Calu3 (cell line): ENCODE measurements at regions not wholly inside any gene's neighbourhood (a gene's known extent, or its start where the extent isn't known, plus 50 kb on each side); places are given as distances from the start of the nearest gene placed in this dataset.

ENCODE experiments used
- BruUV-seq: library from RNA; stranded (reverse); fragments of 400-500 nt; replicated peaks from 2 replicates; lab custom pipeline; 2021; lab: Mats Ljungman, UMichigan
- CTCF ChIA-PET: fragments of 300-600 bp; sonication (Branson Sonifier 250); formaldehyde crosslinking; loops from one replicate; lab custom pipeline; 2022; ENCODE audit warnings: antibody characterized with exemption; lab: Charles Lee
- DNase-seq: peaks from one replicate; pipeline ENCODE4 v3.0.0; 2022
- H3K27ac Mint-ChIP-seq: one replicate; pipeline ENCODE4 v1.8.0; 2022; ENCODE audit warnings: mixed read lengths; ENCODE audit not compliant: unreplicated experiment
- H3K27me3 Mint-ChIP-seq: one replicate; pipeline ENCODE4 v1.8.0; 2022; ENCODE audit warnings: mixed read lengths; ENCODE audit not compliant: unreplicated experiment
- H3K36me3 Mint-ChIP-seq: one replicate; pipeline ENCODE4 v1.8.0; 2022; ENCODE audit warnings: mild to moderate bottlenecking, moderate library complexity, mixed read lengths; ENCODE audit not compliant: insufficient read depth, unreplicated experiment
- H3K4me1 Mint-ChIP-seq: one replicate; pipeline ENCODE4 v1.8.0; 2022; ENCODE audit warnings: mild to moderate bottlenecking, low read depth, mixed read lengths; ENCODE audit not compliant: unreplicated experiment
- H3K4me3 Mint-ChIP-seq: one replicate; pipeline ENCODE4 v1.8.0; 2022; ENCODE audit warnings: mild to moderate bottlenecking, low read depth, moderate library complexity, mixed read lengths; ENCODE audit not compliant: unreplicated experiment
- H3K9me3 Mint-ChIP-seq: one replicate; pipeline ENCODE4 v1.8.0; 2022; ENCODE audit warnings: low read depth, mixed read lengths; ENCODE audit not compliant: unreplicated experiment
- CTCF ChIP-seq: fragments of 200-600 bp; IDR thresholded peaks from one replicate; pipeline ENCODE4 v1.8.0; 2022; ENCODE audit warnings: antibody characterized with exemption; ENCODE audit not compliant: unreplicated experiment
- intact Hi-C: fragments of 100-400 bp; cut with micrococcal nuclease; formaldehyde crosslinking; loops from one replicate; pipeline ENCODE4 v1.10.0; 2022; ENCODE audit not compliant: unreplicated experiment

GRCh38 chr6:4563877-4564276 is 212.3 kb upstream of the CDYL start:
- Mint-ChIP-seq H3K4me1 (no peaks in the 10 kb centered on the region), H3K36me3 (no peaks in the 10 kb centered on the region), H3K27ac (no peak overlapping the region), H3K9me3 (no peaks in the 10 kb centered on the region), H3K4me3 (no peak overlapping the region), H3K27me3 (peaks cover 58% of the 10 kb centered on the region)
- CTCF ChIA-PET, result no interaction called here
- TF ChIP-seq CTCF, result no peak
- DNase-seq, result no peak
- intact Hi-C loops, result no loop called here
- BruUV-seq, result no TSS peak

- no TSS peak for BruUV-seq
- intact Hi-C loops, result no loop called here
- Mint-ChIP-seq H3K27me3 (peaks cover 58% of the 10 kb centered on the region), H3K9me3 (no peaks in the 10 kb centered on the region), H3K27ac (no peak overlapping the region), H3K36me3 (no peaks in the 10 kb centered on the region), H3K4me3 (no peak overlapping the region), H3K4me1 (no peaks in the 10 kb centered on the region)
- CTCF ChIA-PET, result no interaction called here
- no peak for DNase-seq
- no peak for TF ChIP-seq CTCF
Observed at GRCh38 chr6:4563156-4563555, 213.0 kb upstream of the CDYL start.

- intact Hi-C loops, result no loop called here
- no TSS peak for BruUV-seq
- no peak for DNase-seq
- Mint-ChIP-seq H3K27ac (no peak overlapping the region), H3K4me3 (no peak overlapping the region), H3K4me1 (no peaks in the 10 kb centered on the region), H3K27me3 (peaks cover 58% of the 10 kb centered on the region), H3K36me3 (no peaks in the 10 kb centered on the region), H3K9me3 (no peaks in the 10 kb centered on the region)
- no peak for TF ChIP-seq CTCF
- CTCF ChIA-PET, result no interaction called here
Observed at GRCh38 chr6:4561773-4562400, 214.3 kb upstream of the CDYL start.

- no peak overlapping the region for H3K27ac Mint-ChIP-seq
- no peaks in the 10 kb centered on the region for H3K9me3 Mint-ChIP-seq
- DNase-seq, result no peak
- TF ChIP-seq CTCF, result no peak
- BruUV-seq, result no TSS peak
- no peaks in the 10 kb centered on the region for H3K4me1 Mint-ChIP-seq
- no peaks in the 10 kb centered on the region for H3K36me3 Mint-ChIP-seq
- CTCF ChIA-PET, result no interaction called here
- intact Hi-C loops, result no loop called here
- H3K27me3 Mint-ChIP-seq, result peaks cover 56% of the 10 kb centered on the region
- no peak overlapping the region for H3K4me3 Mint-ChIP-seq
Observed at GRCh38 chr6:4561078-4561435, 215.1 kb upstream of the CDYL start.
